ENCODE measurements at regions not wholly inside any gene's neighbourhood (a gene's known extent, or its start where the extent isn't known, plus 50 kb on each side); places are given as distances from the start of the nearest gene placed in this dataset.

GRCh38 chr6:108771421-108771820, 76.8 kb upstream of the ARMC2 start:
- Histone ChIP-seq H2AFZ (no peak overlapping the region), H3K4me1 (ENCODE audit: insufficient read depth) (no peaks in the 10 kb centered on the region), H3K36me3 (replicated peaks; ENCODE audit: insufficient read depth, low read depth) (no peaks in the 10 kb centered on the region), H3K9me3 (ENCODE audit: low read depth) (no peaks in the 10 kb centered on the region), H3K27ac (no peak overlapping the region), H4K20me1 (ENCODE audit: insufficient read depth, poor library complexity, severe bottlenecking) (no peaks in the 10 kb centered on the region), H3K4me3 (no peak overlapping the region), H3K27me3 (no peaks in the 10 kb centered on the region), H3K4me2 (no peak overlapping the region), H3K79me2 (no peaks in the 10 kb centered on the region), H3K9me2 (replicated peaks; ENCODE audit: insufficient read depth) (no peaks in the 10 kb centered on the region)
- WGBS (ENCODE audit: low lambda C conversion rate, missing lambda C conversion rate), result 93% methylated on average over 1 of the region's 1 CpG
- TF ChIP-seq EZH2 (IDR thresholded peaks at IDR 0.05; ENCODE audit: borderline replicate concordance), result no peak
- no peak for TF ChIP-seq EZH2phosphoT487 (IDR thresholded peaks at IDR 0.05; ENCODE audit: low read depth, severe bottlenecking, unreplicated experiment)
- TF ChIP-seq CTCF (IDR thresholded peaks at IDR 0.05; ENCODE audit: poor library complexity), result no peak
- DNase-seq (ENCODE audit: low spot score), result no peak

GRCh38 chr6:108774555-108774954, 73.7 kb upstream of the ARMC2 start:
- Histone ChIP-seq H3K4me1 (ENCODE audit: insufficient read depth) (no peaks in the 10 kb centered on the region), H3K9me2 (replicated peaks; ENCODE audit: insufficient read depth) (no peaks in the 10 kb centered on the region), H3K9me3 (ENCODE audit: low read depth) (no peaks in the 10 kb centered on the region), H2AFZ (no peak overlapping the region), H3K4me2 (no peak overlapping the region), H3K27ac (no peak overlapping the region), H3K79me2 (no peaks in the 10 kb centered on the region), H3K4me3 (no peak overlapping the region), H3K27me3 (no peaks in the 10 kb centered on the region), H3K36me3 (replicated peaks; ENCODE audit: insufficient read depth, low read depth) (no peaks in the 10 kb centered on the region), H4K20me1 (ENCODE audit: insufficient read depth, poor library complexity, severe bottlenecking) (no peaks in the 10 kb centered on the region)
- no peak for TF ChIP-seq EZH2phosphoT487 (IDR thresholded peaks at IDR 0.05; ENCODE audit: low read depth, severe bottlenecking, unreplicated experiment)
- whole genome bisulfite sequencing (ENCODE audit: low lambda C conversion rate, missing lambda C conversion rate), result 96% methylated on average over 3 of the region's 3 CpGs
- no peak for DNase-seq (ENCODE audit: low spot score)

GRCh38 chr6:108777536-108777935, 70.7 kb upstream of the ARMC2 start:
- Histone ChIP-seq H2AFZ (no peak overlapping the region), H3K9me2 (replicated peaks; ENCODE audit: insufficient read depth) (no peaks in the 10 kb centered on the region), H3K4me3 (no peak overlapping the region), H3K27ac (no peak overlapping the region), H3K4me1 (ENCODE audit: insufficient read depth) (peaks cover 9% of the 10 kb centered on the region), H4K20me1 (ENCODE audit: insufficient read depth, poor library complexity, severe bottlenecking) (no peaks in the 10 kb centered on the region), H3K9me3 (ENCODE audit: low read depth) (no peaks in the 10 kb centered on the region), H3K27me3 (no peaks in the 10 kb centered on the region), H3K4me2 (no peak overlapping the region), H3K36me3 (replicated peaks; ENCODE audit: insufficient read depth, low read depth) (no peaks in the 10 kb centered on the region), H3K79me2 (no peaks in the 10 kb centered on the region)
- 85% methylated on average over 5 of the region's 5 CpGs for WGBS (ENCODE audit: low lambda C conversion rate, missing lambda C conversion rate)
- no peak for DNase-seq (ENCODE audit: low spot score)
- TF ChIP-seq CTCF (IDR thresholded peaks at IDR 0.05; ENCODE audit: poor library complexity) (no peak), EZH2 (IDR thresholded peaks at IDR 0.05; ENCODE audit: borderline replicate concordance) (no peak), EZH2phosphoT487 (IDR thresholded peaks at IDR 0.05; ENCODE audit: low read depth, severe bottlenecking, unreplicated experiment) (no peak)

- Histone ChIP-seq H3K4me1 (ENCODE audit: insufficient read depth) (peaks cover 14% of the 10 kb centered on the region), H3K4me2 (no peak overlapping the region), H3K79me2 (no peaks in the 10 kb centered on the region), H3K4me3 (no peak overlapping the region), H3K9me3 (ENCODE audit: low read depth) (no peaks in the 10 kb centered on the region), H2AFZ (no peak overlapping the region), H3K27ac (no peak overlapping the region), H3K9me2 (replicated peaks; ENCODE audit: insufficient read depth) (no peaks in the 10 kb centered on the region), H3K36me3 (replicated peaks; ENCODE audit: insufficient read depth, low read depth) (no peaks in the 10 kb centered on the region), H3K27me3 (no peaks in the 10 kb centered on the region), H4K20me1 (ENCODE audit: insufficient read depth, poor library complexity, severe bottlenecking) (no peaks in the 10 kb centered on the region)
- TF ChIP-seq CTCF (IDR thresholded peaks at IDR 0.05; ENCODE audit: poor library complexity) (no peak), EZH2 (IDR thresholded peaks at IDR 0.05; ENCODE audit: borderline replicate concordance) (no peak), EZH2phosphoT487 (IDR thresholded peaks at IDR 0.05; ENCODE audit: low read depth, severe bottlenecking, unreplicated experiment) (no peak)
- 83% methylated on average over 7 of the region's 7 CpGs for WGBS (ENCODE audit: low lambda C conversion rate, missing lambda C conversion rate)
- no peak for DNase-seq (ENCODE audit: low spot score)
Measured at GRCh38 chr6:108778421-108779186, 69.6 kb upstream of the ARMC2 start.

All from hepatocyte (in vitro differentiated cells).